ENCODE measurements at regions not wholly inside any gene's neighbourhood (a gene's known extent, or its start where the extent isn't known, plus 50 kb on each side); places are given as distances from the start of the nearest gene placed in this dataset.

- no peak for TF ChIP-seq CTCF (IDR thresholded peaks at IDR 0.05; ENCODE audit: low read depth, low read length)
- Histone ChIP-seq H3K27me3 (ENCODE audit: insufficient read depth, low read depth, severe bottlenecking) (no peaks in the 10 kb centered on the region), H3K4me3 (ENCODE audit: low read depth, low read length) (no peak overlapping the region), H3K9me3 (ENCODE audit: severe bottlenecking) (no peaks in the 10 kb centered on the region), H3K36me3 (no peaks in the 10 kb centered on the region), H3K27ac (no peak overlapping the region)
- DNase-seq: no peak
These were observed 638.9 kb upstream of the FZD8 start for GRCh38 chr10:36280890-36281499.

- Histone ChIP-seq H3K36me3 (no peaks in the 10 kb centered on the region), H3K4me3 (ENCODE audit: low read depth, low read length) (no peak overlapping the region), H3K9me3 (ENCODE audit: severe bottlenecking) (no peaks in the 10 kb centered on the region), H3K27me3 (ENCODE audit: insufficient read depth, low read depth, severe bottlenecking) (no peaks in the 10 kb centered on the region), H3K27ac (no peak overlapping the region)
- TF ChIP-seq CTCF (IDR thresholded peaks at IDR 0.05; ENCODE audit: low read depth, low read length): no peak
- DNase-seq: no peak
These were observed 638.2 kb upstream of the FZD8 start for GRCh38 chr10:36280321-36280741.

GRCh38 chr10:36278176-36278575 is 636.1 kb upstream of the FZD8 start:
- H3K9me3 ChIP-seq (ENCODE audit: severe bottlenecking): no peaks in the 10 kb centered on the region
- H3K27me3 ChIP-seq (ENCODE audit: insufficient read depth, low read depth, severe bottlenecking): no peaks in the 10 kb centered on the region
- TF ChIP-seq CTCF (IDR thresholded peaks at IDR 0.05; ENCODE audit: low read depth, low read length): no peak
- H3K36me3 ChIP-seq: no peaks in the 10 kb centered on the region
- H3K27ac ChIP-seq: no peak overlapping the region
- DNase-seq: no peak
- H3K4me3 ChIP-seq (ENCODE audit: low read depth, low read length): no peak overlapping the region

GRCh38 chr10:36277459-36277858 is 635.4 kb upstream of the FZD8 start:
- no peaks in the 10 kb centered on the region for H3K27me3 ChIP-seq (ENCODE audit: insufficient read depth, low read depth, severe bottlenecking)
- no peaks in the 10 kb centered on the region for H3K36me3 ChIP-seq
- DNase-seq: no peak
- H3K9me3 ChIP-seq (ENCODE audit: severe bottlenecking): no peaks in the 10 kb centered on the region
- H3K4me3 ChIP-seq (ENCODE audit: low read depth, low read length): no peak overlapping the region
- TF ChIP-seq CTCF (IDR thresholded peaks at IDR 0.05; ENCODE audit: low read depth, low read length): no peak
- no peak overlapping the region for H3K27ac ChIP-seq

- no peak overlapping the region for H3K27ac ChIP-seq
- no peak for DNase-seq
- no peaks in the 10 kb centered on the region for H3K27me3 ChIP-seq (ENCODE audit: insufficient read depth, low read depth, severe bottlenecking)
- no peak for TF ChIP-seq CTCF (IDR thresholded peaks at IDR 0.05; ENCODE audit: low read depth, low read length)
- no peak overlapping the region for H3K4me3 ChIP-seq (ENCODE audit: low read depth, low read length)
- no peaks in the 10 kb centered on the region for H3K36me3 ChIP-seq
- H3K9me3 ChIP-seq (ENCODE audit: severe bottlenecking): no peaks in the 10 kb centered on the region
These were observed 629.7 kb upstream of the FZD8 start for GRCh38 chr10:36271627-36272340.
